DMS 273 (cell line): ENCODE measurements at regions not wholly inside any gene's neighbourhood (a gene's known extent, or its start where the extent isn't known, plus 50 kb on each side); places are given as distances from the start of the nearest gene placed in this dataset.

ENCODE experiments used
- DNase-seq: peaks from one replicate; lab custom pipeline; 2025; ENCODE audit not compliant: unreplicated experiment; lab: John Stamatoyannopoulos, UW

GRCh38 chr16:55041540-55042234 lies 111.0 kb downstream of the IRX5 start:
- no peak for DNase-seq

GRCh38 chr16:55042556-55043432 lies 112.1 kb downstream of the IRX5 start:
- no peak for DNase-seq

GRCh38 chr16:55043499-55043898 lies 112.8 kb downstream of the IRX5 start:
- no peak for DNase-seq

GRCh38 chr16:55044201-55044975 lies 113.7 kb downstream of the IRX5 start:
- no peak for DNase-seq

GRCh38 chr16:55045329-55045728 lies 114.7 kb downstream of the IRX5 start:
- DNase-seq, result no peak

GRCh38 chr16:55045756-55046460 lies 115.2 kb downstream of the IRX5 start:
- DNase-seq, result no peak

- no peak for DNase-seq
These were observed 115.8 kb downstream of the IRX5 start for GRCh38 chr16:55046513-55046912.

GRCh38 chr16:55046916-55047315 lies 116.3 kb downstream of the IRX5 start:
- DNase-seq, result no peak

GRCh38 chr16:55047331-55047730 lies 116.7 kb downstream of the IRX5 start:
- DNase-seq, result no peak

- no peak for DNase-seq
These were observed 117.3 kb downstream of the IRX5 start for GRCh38 chr16:55047903-55048497.

- no peak for DNase-seq
These were observed 118.1 kb downstream of the IRX5 start for GRCh38 chr16:55048745-55049144.

GRCh38 chr16:55051571-55052347 lies 121.1 kb downstream of the IRX5 start:
- no peak for DNase-seq

- no peak for DNase-seq
These were observed 121.7 kb downstream of the IRX5 start for GRCh38 chr16:55052348-55052734.

GRCh38 chr16:55052741-55053415 lies 122.2 kb downstream of the IRX5 start:
- no peak for DNase-seq

- no peak for DNase-seq
These were observed 124.6 kb downstream of the IRX5 start for GRCh38 chr16:55055262-55055661.

- DNase-seq, result peak; percentile 84
These were observed 126.1 kb downstream of the IRX5 start for GRCh38 chr16:55056585-55057401.

GRCh38 chr16:55057866-55058265 lies 127.2 kb downstream of the IRX5 start:
- DNase-seq, result no peak

GRCh38 chr16:55058576-55058975 lies 127.9 kb downstream of the IRX5 start:
- no peak for DNase-seq
